SK-N-SH (cell line): ENCODE measurements at regions not wholly inside any gene's neighbourhood (a gene's known extent, or its start where the extent isn't known, plus 50 kb on each side); places are given as distances from the start of the nearest gene placed in this dataset.
"Not testable (repeated sequence)": the region's sequence is repeated elsewhere in the genome, so short reads cannot be mapped to it uniquely, and the experiment has no call there.

ENCODE experiments used
- CTCF ChIA-PET: fragments of 300-600, 350-600 bp; formaldehyde crosslinking; extraction: SDS; loops from one replicate; lab custom pipeline; 2021; lab: Yijun Ruan, JAX
- POLR2A ChIA-PET: fragments of 350-600 bp; sonication (Branson Sonifier 250); formaldehyde crosslinking; extraction: SDS; loops from one replicate; lab custom pipeline; 2020; ENCODE audit warnings: antibody characterized with exemption, inconsistent platforms; lab: Yijun Ruan, JAX
- DNase-seq: peaks from one replicate; pipeline ENCODE4 v3.0.0; 2012
- H2AFZ ChIP-seq: fragments of 200-600 bp; sonication (generic); 2 replicates; pipeline ENCODE4 v1.8.1; 2016; ENCODE audit warnings: antibody characterized with exemption, mild to moderate bottlenecking, low read depth
- H3F3A ChIP-seq: fragments of 200-600 bp; sonication (generic); replicated peaks from 2 replicates; pipeline ENCODE3; 2016; ENCODE audit warnings: antibody characterized with exemption, mild to moderate bottlenecking; ENCODE audit not compliant: insufficient read depth
- H3K27ac ChIP-seq, 2 experiments: fragments of 200-500 bp in 1 of 2; fragments of 200-600 bp in 1 of 2; sonication (Bioruptor generic) in 1 of 2; sonication (generic), shearing (Covaris generic) in 1 of 2; 2 replicates each; pipeline versions ENCODE4 v1.5.1 to v1.6.1; 2014 to 2016; ENCODE audit warnings: low read depth in 2 of 2, inconsistent platforms in 1 of 2, low read length in 1 of 2, mild to moderate bottlenecking in 1 of 2, mixed read lengths in 1 of 2
- H3K27me3 ChIP-seq: fragments of 200-600 bp; sonication (generic), shearing (Covaris generic); 2 replicates; pipeline ENCODE4 v1.6.1; 2016; ENCODE audit warnings: mixed run types; ENCODE audit not compliant: insufficient read depth
- H3K36me3 ChIP-seq, 2 experiments: fragments of 200-500 bp in 1 of 2; fragments of 200-600 bp in 1 of 2; sonication (Bioruptor generic) in 1 of 2; sonication (generic) in 1 of 2; replicated peaks in 1 of 2; 2 replicates each; pipeline versions ENCODE3 to v1.5.1; 2014 to 2016; ENCODE audit warnings: low read length in 1 of 2, mild to moderate bottlenecking in 1 of 2; ENCODE audit not compliant: insufficient read depth in 2 of 2, control insufficient read depth in 1 of 2
- H3K4me1 ChIP-seq, 2 experiments: fragments of 200-500 bp in 1 of 2; fragments of 200-600 bp in 1 of 2; sonication (Bioruptor generic) in 1 of 2; sonication (generic), shearing (Covaris generic) in 1 of 2; 2 replicates each; pipeline versions ENCODE4 v1.5.1 to v1.6.1; 2014 to 2016; ENCODE audit warnings: low read depth in 1 of 2, low read length in 1 of 2, mixed run types in 1 of 2; ENCODE audit not compliant: insufficient read depth in 2 of 2, control insufficient read depth in 1 of 2
- H3K4me2 ChIP-seq: fragments of 200-600 bp; sonication (generic), shearing (Covaris generic); 2 replicates; pipeline ENCODE4 v1.6.1; 2017; ENCODE audit warnings: mixed run types
- H3K4me3 ChIP-seq, 2 experiments: fragments of 200-500 bp in 1 of 2; fragments of 200-600 bp in 1 of 2; sonication (Bioruptor generic) in 1 of 2; sonication (generic), shearing (Covaris generic) in 1 of 2; 2 replicates each; pipeline versions ENCODE4 v1.5.1 to v1.8.1; 2014 to 2016; ENCODE audit warnings: low read depth in 2 of 2, inconsistent platforms in 1 of 2, low read length in 1 of 2, mild to moderate bottlenecking in 1 of 2, mixed read lengths in 1 of 2, moderate library complexity in 1 of 2
- H3K79me2 ChIP-seq: fragments of 200-600 bp; sonication (generic); 2 replicates; pipeline ENCODE4 v1.8.1; 2017; ENCODE audit warnings: mild to moderate bottlenecking; ENCODE audit not compliant: insufficient read depth
- H3K9ac ChIP-seq: fragments of 200-600 bp; sonication (generic); 2 replicates; pipeline ENCODE4 v1.6.1; 2017; ENCODE audit warnings: mixed run types
- H3K9me2 ChIP-seq: fragments of 200-600 bp; sonication (generic); 2 replicates; pipeline ENCODE4 v1.6.1; 2017; ENCODE audit warnings: mixed run types
- H3K9me3 ChIP-seq: fragments of 200-600 bp; sonication (generic); 2 replicates; pipeline ENCODE4 v1.6.1; 2017; ENCODE audit warnings: mixed run types, mild to moderate bottlenecking, moderate library complexity
- H4K20me1 ChIP-seq: fragments of 200-600 bp; sonication (generic); 2 replicates; pipeline ENCODE4 v1.6.1; 2017; ENCODE audit warnings: mild to moderate bottlenecking, mixed run types; ENCODE audit not compliant: insufficient read depth
- CHD2 ChIP-seq: fragments of 150-350 bp; IDR thresholded peaks from 2 replicates; pipeline ENCODE4 v1.6.1; 2018; ENCODE audit warnings: low read length; ENCODE audit not compliant: partially characterized antibody
- CTCF ChIP-seq: fragments of 200-600 bp; sonication (generic); IDR thresholded peaks from 2 replicates; pipeline ENCODE4 v1.6.1; 2017; ENCODE audit warnings: antibody characterized with exemption, mild to moderate bottlenecking, moderate library complexity
- FOSL2 ChIP-seq: IDR thresholded peaks from 2 replicates; pipeline ENCODE4 v1.4.0; 2012; ENCODE audit warnings: low read depth, mild to moderate bottlenecking, moderate library complexity, borderline replicate concordance
- FOXJ3 ChIP-seq: sonication (generic); formaldehyde crosslinking; IDR thresholded peaks from 2 replicates; pipeline ENCODE4 v1.5.1; 2020; ENCODE audit warnings: mild to moderate bottlenecking, missing genetic modification reagents
- FOXM1 ChIP-seq: IDR thresholded peaks from 2 replicates; pipeline ENCODE4 v1.4.0; 2012; ENCODE audit warnings: low read depth, mild to moderate bottlenecking
- GABPA ChIP-seq: IDR thresholded peaks from 2 replicates; pipeline ENCODE4 v1.4.0; 2012; ENCODE audit warnings: low read depth, mild to moderate bottlenecking
- JUND ChIP-seq: IDR thresholded peaks from 2 replicates; pipeline ENCODE4 v1.4.0; 2012
- MAX ChIP-seq: IDR thresholded peaks from 2 replicates; pipeline ENCODE4 v1.4.0; 2012; ENCODE audit warnings: low read depth
- MXI1 ChIP-seq: IDR thresholded peaks from 2 replicates; pipeline ENCODE4 v1.6.1; 2012; ENCODE audit warnings: mild to moderate bottlenecking, low read depth, low read length, improper control_type of control experiment
- NRF1 ChIP-seq: IDR thresholded peaks from 2 replicates; pipeline ENCODE4 v1.6.1; 2012; ENCODE audit warnings: low read depth, mild to moderate bottlenecking, low read length
- POLR2AphosphoS5 ChIP-seq: IDR thresholded peaks from 2 replicates; pipeline ENCODE4 v1.6.1; 2012; ENCODE audit warnings: low read depth, low read length
- RAD21 ChIP-seq: IDR thresholded peaks from 2 replicates; pipeline ENCODE4 v1.6.1; 2012; ENCODE audit warnings: mild to moderate bottlenecking, low read length
- RFX5 ChIP-seq: IDR thresholded peaks from 2 replicates; pipeline ENCODE4 v1.6.1; 2012; ENCODE audit warnings: mild to moderate bottlenecking, improper control_type of control experiment, low read length
- TAF1 ChIP-seq: IDR thresholded peaks from 2 replicates; pipeline ENCODE4 v1.6.1; 2012; ENCODE audit warnings: low read depth, mild to moderate bottlenecking, low read length, moderate library complexity, borderline replicate concordance
- USF1 ChIP-seq: IDR thresholded peaks from 2 replicates; pipeline ENCODE4 v1.4.0; 2012; ENCODE audit warnings: low read depth, borderline replicate concordance
- USF2 ChIP-seq: fragments of 150-350 bp; IDR thresholded peaks from 2 replicates; pipeline ENCODE4 v1.6.1; 2017; ENCODE audit warnings: antibody characterized with exemption, low read length, low read depth, borderline replicate concordance
- WGBS: methylation state at CpG from one replicate; pipeline ENCODE4 v1.1.6; 2017; ENCODE audit warnings: low lambda C conversion rate; 5-methylcytosine and 5-hydroxymethylcytosine counted together
- TF ChIP-seq, protein P1 (sequence below): IDR thresholded peaks from 2 replicates; pipeline ENCODE4 v1.4.0; 2012; ENCODE audit warnings: low read depth, borderline replicate concordance
- TF ChIP-seq, protein P2 (sequence below): fragments of 150-350 bp; IDR thresholded peaks from 2 replicates; pipeline ENCODE4 v1.6.1; 2016; ENCODE audit warnings: mild to moderate bottlenecking, low read depth, low read length
- TF ChIP-seq, protein P3 (sequence below): IDR thresholded peaks from 2 replicates; pipeline ENCODE4 v1.6.1; 2012; ENCODE audit warnings: mild to moderate bottlenecking, low read depth, low read length, moderate library complexity

- ChIA-PET POLR2A (no interaction called here), CTCF (no interaction called here)
- Histone ChIP-seq H3K4me1 (no peaks in the 10 kb centered on the region), H3K27me3 (no peaks in the 10 kb centered on the region), H3K4me3 (no peak overlapping the region), H3K4me2 (no peak overlapping the region), H4K20me1 (no peaks in the 10 kb centered on the region), H3F3A (no peaks in the 10 kb centered on the region), H3K79me2 (no peaks in the 10 kb centered on the region), H3K27ac (no peak overlapping the region), H3K9me3 (no peaks in the 10 kb centered on the region), H3K9me2 (no peaks in the 10 kb centered on the region), H3K9ac (no peak overlapping the region), H2AFZ (no peak overlapping the region), H3K36me3 (no peaks in the 10 kb centered on the region)
- TF ChIP-seq POLR2AphosphoS5 (no peak), FOSL2 (no peak), USF1 (no peak), USF2 (no peak), MXI1 (no peak), NRF1 (no peak), TAF1 (no peak), FOXJ3 (CRISPR knock-in tag) (no peak), GABPA (no peak), RFX5 (no peak), JUND (no peak), CHD2 (no peak), FOXM1 (no peak), MAX (no peak), CTCF (no peak), RAD21 (no peak)
- TF ChIP-seq, protein P1, sequence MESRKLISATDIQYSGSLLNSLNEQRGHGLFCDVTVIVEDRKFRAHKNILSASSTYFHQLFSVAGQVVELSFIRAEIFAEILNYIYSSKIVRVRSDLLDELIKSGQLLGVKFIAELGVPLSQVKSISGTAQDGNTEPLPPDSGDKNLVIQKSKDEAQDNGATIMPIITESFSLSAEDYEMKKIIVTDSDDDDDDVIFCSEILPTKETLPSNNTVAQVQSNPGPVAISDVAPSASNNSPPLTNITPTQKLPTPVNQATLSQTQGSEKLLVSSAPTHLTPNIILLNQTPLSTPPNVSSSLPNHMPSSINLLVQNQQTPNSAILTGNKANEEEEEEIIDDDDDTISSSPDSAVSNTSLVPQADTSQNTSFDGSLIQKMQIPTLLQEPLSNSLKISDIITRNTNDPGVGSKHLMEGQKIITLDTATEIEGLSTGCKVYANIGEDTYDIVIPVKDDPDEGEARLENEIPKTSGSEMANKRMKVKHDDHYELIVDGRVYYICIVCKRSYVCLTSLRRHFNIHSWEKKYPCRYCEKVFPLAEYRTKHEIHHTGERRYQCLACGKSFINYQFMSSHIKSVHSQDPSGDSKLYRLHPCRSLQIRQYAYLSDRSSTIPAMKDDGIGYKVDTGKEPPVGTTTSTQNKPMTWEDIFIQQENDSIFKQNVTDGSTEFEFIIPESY = no peak
- TF ChIP-seq, protein P2, sequence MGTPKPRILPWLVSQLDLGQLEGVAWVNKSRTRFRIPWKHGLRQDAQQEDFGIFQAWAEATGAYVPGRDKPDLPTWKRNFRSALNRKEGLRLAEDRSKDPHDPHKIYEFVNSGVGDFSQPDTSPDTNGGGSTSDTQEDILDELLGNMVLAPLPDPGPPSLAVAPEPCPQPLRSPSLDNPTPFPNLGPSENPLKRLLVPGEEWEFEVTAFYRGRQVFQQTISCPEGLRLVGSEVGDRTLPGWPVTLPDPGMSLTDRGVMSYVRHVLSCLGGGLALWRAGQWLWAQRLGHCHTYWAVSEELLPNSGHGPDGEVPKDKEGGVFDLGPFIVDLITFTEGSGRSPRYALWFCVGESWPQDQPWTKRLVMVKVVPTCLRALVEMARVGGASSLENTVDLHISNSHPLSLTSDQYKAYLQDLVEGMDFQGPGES = no peak
- TF ChIP-seq, protein P3, sequence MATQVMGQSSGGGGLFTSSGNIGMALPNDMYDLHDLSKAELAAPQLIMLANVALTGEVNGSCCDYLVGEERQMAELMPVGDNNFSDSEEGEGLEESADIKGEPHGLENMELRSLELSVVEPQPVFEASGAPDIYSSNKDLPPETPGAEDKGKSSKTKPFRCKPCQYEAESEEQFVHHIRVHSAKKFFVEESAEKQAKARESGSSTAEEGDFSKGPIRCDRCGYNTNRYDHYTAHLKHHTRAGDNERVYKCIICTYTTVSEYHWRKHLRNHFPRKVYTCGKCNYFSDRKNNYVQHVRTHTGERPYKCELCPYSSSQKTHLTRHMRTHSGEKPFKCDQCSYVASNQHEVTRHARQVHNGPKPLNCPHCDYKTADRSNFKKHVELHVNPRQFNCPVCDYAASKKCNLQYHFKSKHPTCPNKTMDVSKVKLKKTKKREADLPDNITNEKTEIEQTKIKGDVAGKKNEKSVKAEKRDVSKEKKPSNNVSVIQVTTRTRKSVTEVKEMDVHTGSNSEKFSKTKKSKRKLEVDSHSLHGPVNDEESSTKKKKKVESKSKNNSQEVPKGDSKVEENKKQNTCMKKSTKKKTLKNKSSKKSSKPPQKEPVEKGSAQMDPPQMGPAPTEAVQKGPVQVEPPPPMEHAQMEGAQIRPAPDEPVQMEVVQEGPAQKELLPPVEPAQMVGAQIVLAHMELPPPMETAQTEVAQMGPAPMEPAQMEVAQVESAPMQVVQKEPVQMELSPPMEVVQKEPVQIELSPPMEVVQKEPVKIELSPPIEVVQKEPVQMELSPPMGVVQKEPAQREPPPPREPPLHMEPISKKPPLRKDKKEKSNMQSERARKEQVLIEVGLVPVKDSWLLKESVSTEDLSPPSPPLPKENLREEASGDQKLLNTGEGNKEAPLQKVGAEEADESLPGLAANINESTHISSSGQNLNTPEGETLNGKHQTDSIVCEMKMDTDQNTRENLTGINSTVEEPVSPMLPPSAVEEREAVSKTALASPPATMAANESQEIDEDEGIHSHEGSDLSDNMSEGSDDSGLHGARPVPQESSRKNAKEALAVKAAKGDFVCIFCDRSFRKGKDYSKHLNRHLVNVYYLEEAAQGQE = no peak
- DNase-seq = no peak
- WGBS = 4% methylated on average over 3 of the region's 3 CpGs
Measured at GRCh38 chr10:55793024-55793423, 568.0 kb downstream of the ZWINT start.

GRCh38 chr10:55790276-55790675 lies 570.8 kb downstream of the ZWINT start:
- CTCF ChIA-PET = not testable (repeated sequence)
- 8% methylated on average over 1 of the region's 1 CpG for WGBS

More at GRCh38 chr10:55790276-55790675, 570.8 kb downstream of the ZWINT start:
- H3K27ac ChIP-seq, H3K9me2 ChIP-seq, H3K9ac ChIP-seq, DNase-seq, H3K4me3 ChIP-seq, H3K4me1 ChIP-seq, H3K79me2 ChIP-seq, H3K27me3 ChIP-seq, POLR2A ChIA-PET, H4K20me1 ChIP-seq, H3F3A ChIP-seq, H3K9me3 ChIP-seq, H3K36me3 ChIP-seq, H2AFZ ChIP-seq, H3K4me2 ChIP-seq: not testable (repeated sequence)
